HepG2 (cell line): ENCODE measurements at regions not wholly inside any gene's neighbourhood (a gene's known extent, or its start where the extent isn't known, plus 50 kb on each side); places are given as distances from the start of the nearest gene placed in this dataset.

Source experiments
- ATAC-seq: fragments of 200-7000 bp; cut with Tn5 transposase; 3 replicates; pipeline ENCODE4 v1.9.1; 2020; ENCODE audit warnings: mild to moderate bottlenecking, moderate library complexity
- BruUV-seq: library from RNA; stranded (reverse); fragments of 400-500 nt; replicated peaks from 2 replicates; lab custom pipeline; 2021; lab: Mats Ljungman, UMichigan
- CTCF ChIA-PET: fragments of 300-600 bp; formaldehyde crosslinking; extraction: SDS; loops from one replicate; lab custom pipeline; 2021; ENCODE audit warnings: low total read pairs, inconsistent platforms, low intra/inter-chr PET ratio; lab: Yijun Ruan, JAX
- POLR2A ChIA-PET: fragments of 350-600 bp; sonication (Branson Sonifier 250); formaldehyde crosslinking; loops from one replicate; lab custom pipeline; 2020; ENCODE audit warnings: antibody characterized with exemption, inconsistent platforms; lab: Yijun Ruan, JAX
- DNase-seq: peaks from one replicate; pipeline ENCODE4 v3.0.0-alpha.2; 2015; ENCODE audit warnings: low spot score
- FAIRE-seq: peaks from 3 replicates; lab custom pipeline; 2011; peaks lifted over from hg19 to GRCh38; lab: Jason Lieb, UNC
- H2AFZ ChIP-seq: one replicate; pipeline ENCODE4 v1.6.1; 2011; ENCODE audit warnings: low read length, inconsistent platforms
- H3K27ac ChIP-seq: fragments of 300-600 bp; 3 replicates; pipeline ENCODE4 v1.8.0; 2011; ENCODE audit warnings: mixed run types, mild to moderate bottlenecking, mixed read lengths, low read length, inconsistent platforms; ENCODE audit not compliant: insufficient read depth; ENCODE audit errors: extremely low read length
- H3K27me3 ChIP-seq, 2 experiments: fragments of 200-600 bp in 1 of 2; 2 replicates in 1 of 2; 3 replicates in 1 of 2; pipeline versions ENCODE4 v1.6.0 to v1.8.0; 2011; ENCODE audit warnings: low read length in 2 of 2, mild to moderate bottlenecking in 2 of 2, moderate library complexity in 2 of 2, inconsistent platforms in 1 of 2; ENCODE audit not compliant: insufficient read depth in 2 of 2, control insufficient read depth in 1 of 2
- H3K36me3 ChIP-seq, 2 experiments: fragments of 200-600 bp in 1 of 2; replicated peaks in 1 of 2; 2 replicates in 1 of 2; 3 replicates in 1 of 2; pipeline versions ENCODE4 v1.5.1 to v1.8.0; 2011; ENCODE audit warnings: low read length in 2 of 2, inconsistent platforms in 1 of 2; ENCODE audit not compliant: insufficient read depth in 2 of 2, control insufficient read depth in 1 of 2
- H3K4me1 ChIP-seq: 2 replicates; pipeline ENCODE4 v1.5.1; 2012; ENCODE audit warnings: low read length, inconsistent platforms; ENCODE audit not compliant: insufficient read depth
- H3K4me2 ChIP-seq: 2 replicates; pipeline ENCODE4 v1.6.0; 2011; ENCODE audit warnings: low read depth, low read length, inconsistent platforms
- H3K4me3 ChIP-seq, 3 experiments: fragments of 200-600 bp in 1 of 3; sonication (generic), shearing (Covaris generic) in 1 of 3; replicated peaks in 1 of 3; 2 replicates each; pipeline ENCODE4 v1.5.1; 2011 to 2016; ENCODE audit warnings: low read length in 3 of 3, inconsistent platforms in 2 of 3, low read depth in 2 of 3, mild to moderate bottlenecking in 2 of 3, control low read depth in 1 of 3, mixed read lengths in 1 of 3; ENCODE audit not compliant: insufficient read depth in 1 of 3
- H3K79me2 ChIP-seq: one replicate; pipeline ENCODE4 v1.6.1; 2011; ENCODE audit warnings: low read length, inconsistent platforms; ENCODE audit not compliant: insufficient read depth
- H3K9ac ChIP-seq: 2 replicates; pipeline ENCODE4 v1.6.0; 2011; ENCODE audit warnings: mild to moderate bottlenecking, low read depth, low read length, inconsistent platforms; ENCODE audit not compliant: insufficient read depth
- H3K9me3 ChIP-seq: 2 replicates; pipeline ENCODE4 v1.5.1; 2012; ENCODE audit warnings: mild to moderate bottlenecking, low read length
- H4K20me1 ChIP-seq: 2 replicates; pipeline ENCODE4 v1.6.0; 2011; ENCODE audit warnings: inconsistent platforms, mild to moderate bottlenecking, low read length, moderate library complexity; ENCODE audit not compliant: insufficient read depth
- CTCF ChIP-seq: sonication (generic); formaldehyde crosslinking; IDR thresholded peaks from 2 replicates; pipeline ENCODE4 v1.5.0; 2020; ENCODE audit warnings: mild to moderate bottlenecking, missing genetic modification reagents, moderate library complexity
- DNMT3B ChIP-seq: conservative IDR thresholded peaks from 2 replicates; pipeline ENCODE4 v1.6.1; 2016; ENCODE audit warnings: missing biosample characterization, control low read depth
- HHEX ChIP-seq: IDR thresholded peaks from 2 replicates; pipeline ENCODE4 v1.6.1; 2016; ENCODE audit warnings: control low read depth
- KAT7 ChIP-seq: IDR thresholded peaks from 2 replicates; pipeline ENCODE4 v1.6.1; 2018; ENCODE audit warnings: borderline replicate concordance, missing compliant biosample characterization
- SETDB1 ChIP-seq: sonication (generic); formaldehyde crosslinking; IDR thresholded peaks from 2 replicates; pipeline ENCODE4 v1.5.1; 2020; ENCODE audit warnings: missing genetic modification reagents, mild to moderate bottlenecking, borderline replicate concordance
- SMC3 ChIP-seq: IDR thresholded peaks from 2 replicates; pipeline ENCODE4 v1.6.1; 2011; ENCODE audit warnings: low read length, improper control_type of control experiment
- SOX13 ChIP-seq, 3 experiments: fragments of 450-650 bp in 1 of 3; sonication (generic) in 1 of 3; formaldehyde crosslinking in 1 of 3; IDR thresholded peaks in 2 of 3; conservative IDR thresholded peaks in 1 of 3; 2 replicates each; pipeline versions ENCODE4 v1.5.0 to v1.6.1; 2016 to 2020; ENCODE audit warnings: antibody characterized with exemption in 1 of 3, mild to moderate bottlenecking in 1 of 3, missing compliant biosample characterization in 1 of 3, missing genetic modification reagents in 1 of 3, moderate library complexity in 1 of 3
- SP5 ChIP-seq: IDR thresholded peaks from 2 replicates; pipeline ENCODE4 v1.6.1; 2016; ENCODE audit warnings: low read depth, borderline replicate concordance
- ZFY ChIP-seq: sonication (generic); formaldehyde crosslinking; IDR thresholded peaks from 2 replicates; pipeline ENCODE4 v1.4.0; 2020; ENCODE audit warnings: missing genetic modification reagents
- ZNF543 ChIP-seq: sonication (generic); formaldehyde crosslinking; IDR thresholded peaks from 2 replicates; pipeline ENCODE4 v1.4.0; 2020; ENCODE audit warnings: mild to moderate bottlenecking, missing genetic modification reagents
- ZNF724P ChIP-seq: sonication (generic); formaldehyde crosslinking; IDR thresholded peaks from 2 replicates; pipeline ENCODE4 v1.8.0; 2022; ENCODE audit warnings: missing genetic modification reagents, borderline replicate concordance
- WGBS: methylation state at CpG from one replicate; pipeline ENCODE4 v1.1.6; 2017; ENCODE audit warnings: low lambda C conversion rate; 5-methylcytosine and 5-hydroxymethylcytosine counted together
- in situ Hi-C: cut with HindIII; loops from 2 replicates; pipeline ENCODE4 v1.10.0; 2017; ENCODE audit warnings: low pct_unique_long_range_greater_than_20kb; ENCODE audit not compliant: extremely low pct_ligation_motif_present
- intact Hi-C: fragments of 100-400 bp; cut with micrococcal nuclease; formaldehyde crosslinking; loops from one replicate; pipeline ENCODE4 v1.10.0; 2022; ENCODE audit not compliant: unreplicated experiment

- FAIRE-seq (no peak), DNase-seq (no peak), ATAC-seq (no peak)
- POLR2A ChIA-PET, result no interaction called here
- Histone ChIP-seq H3K79me2 (peaks cover 37% of the 10 kb centered on the region), H3K36me3 (peaks cover 1 to 6% of the 10 kb centered on the region in 2 experiments; a peak in 1 of 5 replicates), H3K9me3 (no peaks in the 10 kb centered on the region), H2AFZ (no peak overlapping the region), H3K27ac (no peak overlapping the region), H3K4me1 (peaks cover 18% of the 10 kb centered on the region), H3K9ac (no peak overlapping the region), H4K20me1 (no peaks in the 10 kb centered on the region), H3K4me3 (no peak overlapping the region), H3K27me3 (no peaks in the 10 kb centered on the region; a peak in 1 of 5 replicates), H3K4me2 (no peak overlapping the region)
- CTCF ChIA-PET, result no interaction called here
- BruUV-seq, result no TSS peak
- in situ Hi-C loops (no loop called here), intact Hi-C loops (no loop called here)
- WGBS, result 100% methylated on average over 1 of the region's 1 CpG
- TF ChIP-seq SOX13 (IDR thresholded peaks at IDR 0.05) (no peak), SOX13 (CRISPR knock-in tag; conservative IDR thresholded peaks at IDR 0.05 in 1 of 2, IDR thresholded peaks at IDR 0.05 in 1 of 2) (no peak), SP5 (no peak), CTCF (CRISPR knock-in tag) (no peak), ZFY (CRISPR knock-in tag) (no peak), HHEX (no peak), SMC3 (no peak), KAT7 (CRISPR knock-in tag) (no peak), ZNF543 (CRISPR knock-in tag) (no peak), DNMT3B (CRISPR knock-in tag) (no peak), ZNF724P (CRISPR knock-in tag) (no peak), SETDB1 (CRISPR knock-in tag) (no peak)
These were observed 1416.4 kb downstream of the UQCRFS1 start for GRCh38 chr19:27796540-27796939.
